Stomach smooth muscle (tissue), 2 donors: ENCODE measurements at regions not wholly inside any gene's neighbourhood (a gene's known extent, or its start where the extent isn't known, plus 50 kb on each side); places are given as distances from the start of the nearest gene placed in this dataset.

Source experiments
- H3K27ac ChIP-seq: one replicate; pipeline ENCODE4 v1.7.0; 2013; ENCODE audit warnings: mild to moderate bottlenecking, low read length, inconsistent platforms
- H3K27me3 ChIP-seq, 2 donors: one replicate each; pipeline ENCODE4 v1.7.0; 2013; ENCODE audit warnings: low read length in 2 of 2; ENCODE audit not compliant: insufficient read depth in 2 of 2, control insufficient read depth in 1 of 2
- H3K36me3 ChIP-seq, 2 donors: one replicate each; pipeline ENCODE4 v1.7.0; 2013; ENCODE audit warnings: low read length in 2 of 2; ENCODE audit not compliant: control insufficient read depth in 2 of 2, insufficient read depth in 2 of 2
- H3K4me1 ChIP-seq: one replicate; pipeline ENCODE4 v1.7.0; 2013; ENCODE audit warnings: low read length; ENCODE audit not compliant: control insufficient read depth, insufficient read depth
- H3K4me3 ChIP-seq, 2 donors: one replicate each; pipeline ENCODE4 v1.7.0; 2013; ENCODE audit warnings: low read length in 2 of 2
- H3K9ac ChIP-seq, 2 donors: one replicate each; pipeline ENCODE4 v1.7.0; 2013; ENCODE audit warnings: low read length in 2 of 2, mild to moderate bottlenecking in 1 of 2
- H3K9me3 ChIP-seq, 2 donors: one replicate each; pipeline ENCODE4 v1.7.0; 2013; ENCODE audit warnings: low read length in 2 of 2; ENCODE audit not compliant: control insufficient read depth in 2 of 2
- donor health status: healthy.
- donor health status: Pancreatic carcinoma.

DNA sequence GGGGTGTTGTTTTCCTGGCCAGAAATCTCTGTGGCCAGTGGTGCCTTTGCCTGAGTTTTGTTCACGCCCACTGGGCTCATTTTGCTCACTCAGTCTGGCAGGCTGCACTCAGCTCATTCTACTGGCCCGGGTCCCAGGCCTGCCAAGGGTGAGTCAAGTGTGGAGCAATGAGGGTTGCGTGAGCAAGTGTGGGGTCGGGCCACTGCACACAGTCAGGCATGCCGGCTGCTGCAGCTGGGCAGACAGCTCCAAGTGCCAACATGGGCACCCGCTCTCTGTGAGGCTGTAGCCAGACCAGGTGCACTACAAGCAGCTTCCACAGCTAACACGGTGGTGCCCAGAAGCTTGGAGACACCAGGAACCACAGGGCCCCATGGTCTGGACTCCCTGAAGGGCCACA lies 801.1 kb upstream of the RAB6C start:
- Histone ChIP-seq H3K4me1 (no peaks in the 10 kb centered on the region), H3K9ac (no peak overlapping the region), H3K36me3 (no peaks in the 10 kb centered on the region), H3K4me3 (no peak overlapping the region), H3K27me3 (no peaks in the 10 kb centered on the region), H3K9me3 (no peaks in the 10 kb centered on the region), H3K27ac (no peak overlapping the region)

DNA sequence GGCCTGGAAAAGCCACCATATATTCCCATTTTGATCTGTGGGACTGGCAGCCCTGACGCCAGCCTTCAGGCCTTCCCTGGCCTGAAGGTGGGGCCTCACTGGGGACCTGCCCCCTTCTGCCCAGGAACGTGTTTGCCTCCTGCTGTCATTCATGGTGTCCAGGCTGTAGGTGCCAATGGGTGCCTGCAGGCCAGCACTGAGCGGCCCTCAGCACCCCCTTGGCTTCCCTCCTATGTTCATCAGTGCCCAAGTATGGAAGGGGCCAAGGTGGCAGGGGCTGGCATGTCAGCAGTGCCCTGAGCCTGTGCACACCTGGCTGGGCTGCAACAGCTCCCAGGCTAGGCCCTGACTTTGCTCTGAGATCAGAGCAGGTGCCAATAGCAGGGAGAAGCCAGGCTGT lies 800.3 kb upstream of the RAB6C start:
- Histone ChIP-seq H3K9me3 (no peaks in the 10 kb centered on the region), H3K27ac (no peak overlapping the region), H3K9ac (no peak overlapping the region), H3K4me1 (no peaks in the 10 kb centered on the region), H3K4me3 (no peak overlapping the region), H3K27me3 (no peaks in the 10 kb centered on the region), H3K36me3 (no peaks in the 10 kb centered on the region)

DNA sequence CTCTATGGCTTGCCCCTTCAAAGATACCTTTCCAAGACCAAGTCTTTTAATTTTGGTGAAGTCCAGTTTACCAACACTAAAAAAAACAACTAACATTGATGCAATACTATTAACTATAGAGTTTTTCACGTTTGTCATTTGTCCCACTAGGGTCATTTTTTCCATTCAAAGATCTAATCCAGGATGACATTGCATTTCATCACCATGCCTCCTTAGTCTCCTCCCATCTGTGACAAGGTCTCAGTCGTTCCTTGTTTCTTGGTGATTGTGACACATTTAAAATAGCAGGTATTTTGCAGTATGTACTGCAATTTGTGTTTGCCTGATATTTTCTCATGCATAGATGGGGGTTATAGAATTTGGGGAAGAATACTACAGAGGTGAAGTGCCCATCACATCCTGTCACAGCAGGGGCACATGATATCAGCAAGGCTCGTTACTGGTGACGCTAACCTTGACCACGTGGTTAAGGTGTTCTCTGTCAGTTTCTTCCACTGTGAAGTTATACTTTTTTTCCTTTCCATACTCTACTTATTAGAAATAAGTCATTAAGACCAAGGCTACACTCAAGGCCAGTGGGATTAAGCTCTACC lies 799.2 kb upstream of the RAB6C start:
- no peak overlapping the region for H3K27ac ChIP-seq
- H3K9me3 ChIP-seq = no peaks in the 10 kb centered on the region
- no peaks in the 10 kb centered on the region for H3K4me1 ChIP-seq
- no peaks in the 10 kb centered on the region for H3K27me3 ChIP-seq
- H3K4me3 ChIP-seq = no peak overlapping the region
- no peak overlapping the region for H3K9ac ChIP-seq
- H3K36me3 ChIP-seq = no peaks in the 10 kb centered on the region

DNA sequence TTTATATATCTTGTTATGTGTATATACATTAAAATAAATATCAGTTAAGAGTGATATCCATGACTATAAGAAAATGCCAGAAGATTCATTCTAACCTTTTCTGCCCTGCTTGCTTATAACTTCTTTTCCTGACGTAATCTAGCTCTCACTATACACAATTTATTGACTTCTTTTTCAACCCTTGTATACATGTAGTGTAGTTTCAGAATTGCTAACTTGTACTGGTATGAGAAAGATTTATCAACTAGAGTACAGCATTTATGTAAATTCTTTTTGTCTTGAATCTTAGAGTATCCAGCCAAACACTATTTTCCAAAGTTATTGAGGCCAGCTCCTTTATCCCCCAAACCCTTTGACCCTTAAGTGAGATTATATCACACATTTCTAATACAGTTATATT lies 798.0 kb upstream of the RAB6C start:
- no peaks in the 10 kb centered on the region for H3K4me1 ChIP-seq
- H3K9ac ChIP-seq = no peak overlapping the region
- no peaks in the 10 kb centered on the region for H3K9me3 ChIP-seq
- no peaks in the 10 kb centered on the region for H3K27me3 ChIP-seq
- H3K4me3 ChIP-seq = no peak overlapping the region
- no peaks in the 10 kb centered on the region for H3K36me3 ChIP-seq
- H3K27ac ChIP-seq = no peak overlapping the region

DNA sequence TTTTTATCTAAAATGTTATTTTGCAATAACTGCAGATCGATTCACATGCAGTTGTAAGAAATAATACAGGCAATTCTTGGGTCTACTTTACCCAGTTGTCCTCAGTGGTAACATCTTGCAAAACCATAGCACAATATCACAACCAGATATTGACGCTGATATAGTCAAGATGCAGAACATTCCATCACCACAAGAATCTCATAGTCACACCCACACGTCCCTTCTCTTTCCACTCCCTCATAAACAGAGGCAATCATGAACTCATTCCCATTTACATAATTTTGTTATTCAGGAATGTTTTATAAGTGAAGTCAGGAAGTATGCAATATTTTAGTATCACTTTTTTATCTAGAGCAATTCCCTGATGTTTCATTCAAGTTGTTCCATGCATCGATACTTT lies 797.5 kb upstream of the RAB6C start:
- Histone ChIP-seq H3K4me1 (no peaks in the 10 kb centered on the region), H3K9ac (no peak overlapping the region), H3K27me3 (no peaks in the 10 kb centered on the region), H3K36me3 (no peaks in the 10 kb centered on the region), H3K9me3 (no peaks in the 10 kb centered on the region), H3K27ac (no peak overlapping the region), H3K4me3 (no peak overlapping the region)

DNA sequence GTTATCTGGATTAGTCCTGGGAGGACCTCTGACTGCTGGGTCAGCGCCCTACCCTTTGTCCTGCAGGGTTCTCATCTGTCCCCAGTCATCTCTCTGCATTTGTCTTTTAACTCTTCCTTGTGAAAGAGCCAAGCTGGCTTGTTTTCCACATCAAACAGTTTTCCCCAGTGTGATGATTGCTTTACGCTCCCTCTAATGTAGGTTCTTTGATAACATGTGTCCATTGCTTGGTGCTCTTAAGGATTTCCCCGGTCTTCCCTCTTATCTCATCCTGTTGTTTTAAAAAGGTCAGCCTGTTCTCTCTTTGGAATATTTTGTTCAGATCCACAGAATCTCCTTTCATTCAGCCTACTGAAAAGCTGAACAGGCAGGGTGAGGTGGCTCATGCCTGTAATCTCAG lies 792.1 kb upstream of the RAB6C start:
- H3K9me3 ChIP-seq = no peaks in the 10 kb centered on the region
- no peaks in the 10 kb centered on the region for H3K36me3 ChIP-seq
- no peak overlapping the region for H3K4me3 ChIP-seq
- no peaks in the 10 kb centered on the region for H3K4me1 ChIP-seq
- no peak overlapping the region for H3K27ac ChIP-seq
- H3K27me3 ChIP-seq = no peaks in the 10 kb centered on the region
- H3K9ac ChIP-seq = no peak overlapping the region

DNA sequence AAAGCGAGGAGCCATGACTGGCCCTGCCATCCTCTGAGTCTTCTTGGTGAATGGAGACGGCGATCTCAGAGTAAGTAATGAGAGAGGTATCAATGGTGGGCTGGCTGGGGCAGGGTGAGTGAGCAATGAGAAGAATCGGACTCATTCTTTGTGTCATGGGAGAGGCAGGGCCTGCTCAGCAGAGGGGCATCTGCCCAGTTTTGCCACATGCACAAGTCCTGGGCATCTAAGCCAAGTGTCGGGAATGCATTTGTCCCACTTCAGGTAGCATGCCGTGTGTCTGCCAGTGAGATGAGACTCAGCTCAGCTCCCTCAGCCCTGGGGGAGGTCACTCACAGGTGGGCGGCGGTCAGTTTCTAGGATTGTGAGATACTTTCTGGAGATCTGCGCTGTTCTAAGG lies 791.0 kb upstream of the RAB6C start:
- Histone ChIP-seq H3K27ac (no peak overlapping the region), H3K27me3 (no peaks in the 10 kb centered on the region), H3K9ac (no peak overlapping the region), H3K4me3 (no peak overlapping the region), H3K9me3 (no peaks in the 10 kb centered on the region), H3K4me1 (no peaks in the 10 kb centered on the region), H3K36me3 (no peaks in the 10 kb centered on the region)

DNA sequence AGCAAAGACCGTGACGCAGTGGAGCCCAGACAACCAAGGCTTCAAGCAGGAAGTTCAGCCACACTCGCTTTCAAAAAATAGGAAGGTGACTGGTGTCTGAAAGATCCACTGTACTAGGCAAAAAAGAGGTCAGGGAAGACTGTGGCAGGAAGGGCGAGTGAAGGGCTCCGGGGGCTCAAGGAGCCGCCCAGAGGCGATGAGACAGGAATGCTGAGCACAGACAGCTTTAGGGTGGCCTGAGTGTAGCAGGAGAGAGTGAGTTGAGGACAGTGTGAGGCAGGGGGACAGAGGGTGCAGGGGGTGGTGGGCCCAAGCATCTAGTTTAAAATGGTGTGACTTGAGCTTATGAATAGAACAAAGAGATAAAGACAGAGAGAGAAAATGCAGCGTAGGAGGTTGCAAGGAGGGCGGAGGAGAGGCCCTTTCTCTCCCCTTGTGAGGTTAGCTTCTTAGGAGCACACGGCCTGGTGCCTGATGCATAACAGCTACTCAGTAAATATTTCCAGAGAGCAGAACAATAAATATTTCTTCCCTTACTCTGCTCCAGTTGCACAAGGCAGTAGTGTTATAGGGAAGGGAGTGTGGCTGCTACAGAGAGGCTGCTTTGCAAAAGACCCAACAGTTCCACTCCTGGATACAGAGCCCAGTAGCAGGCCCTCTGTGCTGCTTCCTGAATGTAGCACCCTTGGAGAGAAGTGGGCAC lies 789.7 kb upstream of the RAB6C start:
- no peak overlapping the region for H3K27ac ChIP-seq

DNA sequence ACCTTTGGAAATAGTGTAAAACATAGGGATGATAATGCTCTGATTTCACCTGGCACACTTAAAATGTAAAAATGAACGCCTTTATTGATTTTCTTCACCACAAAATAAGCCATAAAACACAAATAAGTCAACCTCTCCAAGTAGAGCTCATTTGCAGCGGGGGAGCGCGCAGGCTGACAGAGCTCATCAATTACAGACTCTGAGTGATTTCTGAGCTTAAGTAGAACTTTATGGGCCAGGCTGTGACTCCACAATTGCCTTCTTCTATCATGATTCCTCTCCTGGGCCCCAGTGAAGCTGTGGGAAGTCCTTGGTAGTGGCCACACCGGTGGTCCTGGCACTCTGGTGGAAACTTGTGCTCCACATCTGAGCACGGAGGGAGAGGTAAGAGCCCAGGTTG lies 789.0 kb upstream of the RAB6C start:
- H3K27me3 ChIP-seq = no peaks in the 10 kb centered on the region
- no peaks in the 10 kb centered on the region for H3K9me3 ChIP-seq
- H3K36me3 ChIP-seq = no peaks in the 10 kb centered on the region
- no peak overlapping the region for H3K27ac ChIP-seq
- no peak overlapping the region for H3K4me3 ChIP-seq
- H3K4me1 ChIP-seq = no peaks in the 10 kb centered on the region
- H3K9ac ChIP-seq = no peak overlapping the region

More for the DNA sequence above, 789.7 kb upstream of the RAB6C start:
- Histone ChIP-seq H3K27me3 (no peaks in the 10 kb centered on the region), H3K4me1 (no peaks in the 10 kb centered on the region), H3K36me3 (no peaks in the 10 kb centered on the region), H3K9me3 (no peaks in the 10 kb centered on the region), H3K4me3 (no peak overlapping the region), H3K9ac (no peak overlapping the region)

DNA sequence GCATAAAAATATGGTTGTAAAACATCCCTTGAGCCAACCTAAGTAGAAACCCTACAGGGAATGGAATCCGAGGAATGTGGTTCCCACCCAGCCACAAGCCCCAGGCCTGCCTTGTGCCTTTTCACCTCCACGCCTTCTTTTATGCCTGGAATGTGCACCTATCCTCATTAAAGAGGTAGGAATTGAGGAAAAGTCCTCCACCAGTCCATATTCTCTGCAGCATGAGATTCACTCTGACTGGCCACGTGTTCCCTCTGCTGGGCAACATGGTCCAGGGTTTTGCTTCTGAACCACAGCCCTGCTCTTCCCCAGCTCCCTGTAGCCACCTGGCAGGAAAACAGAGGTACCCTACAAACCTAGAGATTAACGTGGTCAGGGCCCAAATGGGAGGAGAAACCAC lies 787.9 kb upstream of the RAB6C start:
- Histone ChIP-seq H3K9ac (no peak overlapping the region), H3K27ac (no peak overlapping the region), H3K36me3 (no peaks in the 10 kb centered on the region), H3K9me3 (no peaks in the 10 kb centered on the region), H3K4me3 (no peak overlapping the region), H3K27me3 (no peaks in the 10 kb centered on the region), H3K4me1 (no peaks in the 10 kb centered on the region)

DNA sequence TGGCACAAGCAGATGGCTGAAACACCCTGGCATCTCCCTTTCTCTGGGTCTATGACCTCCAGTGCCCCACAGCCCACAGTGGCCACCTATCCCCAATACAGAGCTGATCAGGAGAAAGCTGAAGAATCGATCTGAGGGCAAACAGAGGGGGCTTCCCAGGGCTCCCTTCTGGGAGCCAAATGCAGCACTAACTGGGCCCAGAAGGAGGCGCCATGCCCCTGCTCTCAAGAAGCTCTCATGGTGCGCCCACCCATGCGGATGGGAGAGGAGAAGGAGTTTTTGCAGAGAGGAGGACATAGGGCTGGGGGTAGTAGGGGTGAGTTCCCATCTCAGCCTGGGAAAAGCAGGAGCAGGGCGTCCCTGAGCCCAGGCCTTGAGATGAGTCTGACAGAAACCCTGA lies 787.3 kb upstream of the RAB6C start:
- Histone ChIP-seq H3K27me3 (no peaks in the 10 kb centered on the region), H3K27ac (no peak overlapping the region), H3K9ac (no peak overlapping the region), H3K36me3 (no peaks in the 10 kb centered on the region), H3K9me3 (no peaks in the 10 kb centered on the region), H3K4me1 (no peaks in the 10 kb centered on the region), H3K4me3 (no peak overlapping the region)
